UCSD-AML1 (cell line): ENCODE measurements at regions not wholly inside any gene's neighbourhood (a gene's known extent, or its start where the extent isn't known, plus 50 kb on each side); places are given as distances from the start of the nearest gene placed in this dataset.
"Not testable (repeated sequence)": the region's sequence is repeated elsewhere in the genome, so short reads cannot be mapped to it uniquely, and the experiment has no call there.

Experiments
- DNase-seq: peaks from one replicate; lab custom pipeline; 2025; ENCODE audit not compliant: unreplicated experiment; lab: John Stamatoyannopoulos, UW

- DNase-seq, result no peak
These were observed 53.1 kb upstream of the STK39 start for GRCh38 chr2:168300460-168300859.

- no peak for DNase-seq
These were observed 56.8 kb upstream of the STK39 start for GRCh38 chr2:168304024-168304681.

- DNase-seq, result no peak
These were observed 60.0 kb upstream of the STK39 start for GRCh38 chr2:168307379-168307778.

GRCh38 chr2:168310580-168310979, 63.2 kb upstream of the STK39 start:
- no peak for DNase-seq

- DNase-seq, result no peak
These were observed 64.0 kb upstream of the STK39 start for GRCh38 chr2:168311261-168311910.

GRCh38 chr2:168312036-168312822, 64.8 kb upstream of the STK39 start:
- no peak for DNase-seq

- DNase-seq, result no peak
These were observed 66.8 kb upstream of the STK39 start for GRCh38 chr2:168314236-168314635.

- DNase-seq, result no peak
These were observed 68.1 kb upstream of the STK39 start for GRCh38 chr2:168315331-168316072.

- no peak for DNase-seq
These were observed 68.7 kb upstream of the STK39 start for GRCh38 chr2:168316073-168316440.

GRCh38 chr2:168317282-168317681, 69.9 kb upstream of the STK39 start:
- DNase-seq, result no peak

- DNase-seq, result no peak
These were observed 72.9 kb upstream of the STK39 start for GRCh38 chr2:168320267-168320666.

GRCh38 chr2:168322325-168323007, 75.1 kb upstream of the STK39 start:
- DNase-seq, result no peak

GRCh38 chr2:168323529-168324021, 76.2 kb upstream of the STK39 start:
- DNase-seq, result no peak

GRCh38 chr2:168326572-168326971, 79.2 kb upstream of the STK39 start:
- DNase-seq, result no peak

GRCh38 chr2:168327328-168327727, 79.9 kb upstream of the STK39 start:
- no peak for DNase-seq

- DNase-seq, result no peak
These were observed 81.0 kb upstream of the STK39 start for GRCh38 chr2:168328421-168328820.

GRCh38 chr2:168330624-168331423, 83.4 kb upstream of the STK39 start:
- DNase-seq, result no peak

GRCh38 chr2:168335254-168335653, 87.9 kb upstream of the STK39 start:
- DNase-seq, result not testable (repeated sequence)

- no peak for DNase-seq
These were observed 89.5 kb upstream of the STK39 start for GRCh38 chr2:168336786-168337388.
